Fibroblast of lung (primary cell): ENCODE measurements at regions not wholly inside any gene's neighbourhood (a gene's known extent, or its start where the extent isn't known, plus 50 kb on each side); places are given as distances from the start of the nearest gene placed in this dataset.

ENCODE experiments used
- DNase-seq, 2 donors: peaks; one replicate each; pipeline versions ENCODE4 v3.0.0 to v3.0.0-alpha.2; 2010; ENCODE audit warnings: low read depth in 2 of 2
- H2AFZ ChIP-seq: 2 replicates; pipeline ENCODE4 v1.5.1; 2012; ENCODE audit warnings: low read length, control low read depth, inconsistent platforms
- H3K27ac ChIP-seq: 2 replicates; pipeline ENCODE4 v1.5.1; 2011; ENCODE audit warnings: low read length, control low read depth; ENCODE audit not compliant: insufficient read depth
- H3K27me3 ChIP-seq: 2 replicates; pipeline ENCODE4 v1.5.1; 2011; ENCODE audit warnings: mild to moderate bottlenecking, low read length; ENCODE audit not compliant: control insufficient read depth, insufficient read depth
- H3K36me3 ChIP-seq: 2 replicates; pipeline ENCODE4 v1.5.1; 2011; ENCODE audit warnings: low read length; ENCODE audit not compliant: control insufficient read depth, insufficient read depth
- H3K4me1 ChIP-seq: 2 replicates; pipeline ENCODE4 v1.5.1; 2011; ENCODE audit warnings: low read length; ENCODE audit not compliant: control insufficient read depth, insufficient read depth; ENCODE audit errors: extremely low read depth
- H3K4me2 ChIP-seq: 2 replicates; pipeline ENCODE4 v1.5.1; 2011; ENCODE audit warnings: low read length, control low read depth; ENCODE audit not compliant: insufficient read depth; ENCODE audit errors: extremely low read depth
- H3K4me3 ChIP-seq, 4 experiments: fragments of 200-600 bp in 1 of 4; sonication (generic) in 1 of 4; replicated peaks in 1 of 4; 2 replicates each; pipeline ENCODE4 v1.5.1; 2011 to 2016; ENCODE audit warnings: low read length in 4 of 4, low read depth in 3 of 4, mild to moderate bottlenecking in 3 of 4, control low read depth in 2 of 4, inconsistent platforms in 1 of 4, mixed read lengths in 1 of 4; ENCODE audit not compliant: insufficient read depth in 1 of 4; ENCODE audit errors: control extremely low read depth in 1 of 4
- H3K79me2 ChIP-seq: 2 replicates; pipeline ENCODE4 v1.5.1; 2012; ENCODE audit warnings: mild to moderate bottlenecking, low read length, inconsistent platforms; ENCODE audit not compliant: control insufficient read depth, insufficient read depth
- H3K9ac ChIP-seq: 2 replicates; pipeline ENCODE4 v1.5.1; 2011; ENCODE audit warnings: mild to moderate bottlenecking, low read length, control low read depth; ENCODE audit not compliant: insufficient read depth
- H3K9me3 ChIP-seq: 2 replicates; pipeline ENCODE4 v1.5.1; 2012; ENCODE audit warnings: low read depth, low read length; ENCODE audit not compliant: control insufficient read depth, insufficient read depth
- H4K20me1 ChIP-seq: 2 replicates; pipeline ENCODE4 v1.5.1; 2011; ENCODE audit warnings: low read length; ENCODE audit not compliant: control insufficient read depth, insufficient read depth; ENCODE audit errors: extremely low read depth
- EZH2 ChIP-seq: IDR thresholded peaks from 2 replicates; pipeline ENCODE4 v1.5.1; 2012; ENCODE audit warnings: low read length, control low read depth, mild to moderate bottlenecking; ENCODE audit errors: missing control alignments
- TF ChIP-seq, protein P1 (sequence below), 2 donors: IDR thresholded peaks in 1 of 2; conservative IDR thresholded peaks in 1 of 2; 1 replicate in 1 of 2; 2 replicates in 1 of 2; pipeline ENCODE4 v1.5.1; 2011 to 2012; ENCODE audit warnings: low read length in 2 of 2, control low read depth in 1 of 2, inconsistent platforms in 1 of 2, low read depth in 1 of 2, mild to moderate bottlenecking in 1 of 2

DNA sequence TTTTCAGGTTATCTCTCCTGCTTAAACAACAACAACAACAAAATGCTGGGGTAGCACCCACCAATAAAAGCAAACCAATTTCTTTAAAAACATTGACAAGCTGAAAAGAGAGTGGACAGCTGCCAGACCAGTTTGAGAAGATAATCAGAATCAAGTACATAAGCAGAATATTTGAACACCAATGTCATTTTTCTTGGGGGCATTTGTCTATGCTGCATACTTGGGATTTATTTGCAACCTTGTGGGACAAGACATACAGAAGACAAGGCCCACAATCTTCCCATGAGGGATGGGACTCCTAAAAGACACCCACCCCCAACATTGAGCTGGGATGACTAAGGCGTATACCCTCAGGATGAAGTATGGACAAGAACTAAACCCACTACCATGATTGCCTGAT lies 62.2 kb upstream of the NXPH2 start:
- Histone ChIP-seq H2AFZ (no peak overlapping the region), H3K27me3 (no peaks in the 10 kb centered on the region), H3K4me1 (no peaks in the 10 kb centered on the region), H3K79me2 (no peaks in the 10 kb centered on the region), H3K9ac (no peak overlapping the region), H3K4me2 (no peak overlapping the region), H4K20me1 (no peaks in the 10 kb centered on the region), H3K4me3 (no peak overlapping the region), H3K27ac (no peak overlapping the region), H3K9me3 (no peaks in the 10 kb centered on the region), H3K36me3 (no peaks in the 10 kb centered on the region)
- TF ChIP-seq, protein P1, sequence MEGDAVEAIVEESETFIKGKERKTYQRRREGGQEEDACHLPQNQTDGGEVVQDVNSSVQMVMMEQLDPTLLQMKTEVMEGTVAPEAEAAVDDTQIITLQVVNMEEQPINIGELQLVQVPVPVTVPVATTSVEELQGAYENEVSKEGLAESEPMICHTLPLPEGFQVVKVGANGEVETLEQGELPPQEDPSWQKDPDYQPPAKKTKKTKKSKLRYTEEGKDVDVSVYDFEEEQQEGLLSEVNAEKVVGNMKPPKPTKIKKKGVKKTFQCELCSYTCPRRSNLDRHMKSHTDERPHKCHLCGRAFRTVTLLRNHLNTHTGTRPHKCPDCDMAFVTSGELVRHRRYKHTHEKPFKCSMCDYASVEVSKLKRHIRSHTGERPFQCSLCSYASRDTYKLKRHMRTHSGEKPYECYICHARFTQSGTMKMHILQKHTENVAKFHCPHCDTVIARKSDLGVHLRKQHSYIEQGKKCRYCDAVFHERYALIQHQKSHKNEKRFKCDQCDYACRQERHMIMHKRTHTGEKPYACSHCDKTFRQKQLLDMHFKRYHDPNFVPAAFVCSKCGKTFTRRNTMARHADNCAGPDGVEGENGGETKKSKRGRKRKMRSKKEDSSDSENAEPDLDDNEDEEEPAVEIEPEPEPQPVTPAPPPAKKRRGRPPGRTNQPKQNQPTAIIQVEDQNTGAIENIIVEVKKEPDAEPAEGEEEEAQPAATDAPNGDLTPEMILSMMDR (conservative IDR thresholded peaks at IDR 0.05 in 1 of 2, IDR thresholded peaks at IDR 0.05 in 1 of 2; ENCODE audit: low read depth in 1 of 2, low read length in 2 of 2) = no peak
- TF ChIP-seq EZH2 = no peak
- no peak for DNase-seq

DNA sequence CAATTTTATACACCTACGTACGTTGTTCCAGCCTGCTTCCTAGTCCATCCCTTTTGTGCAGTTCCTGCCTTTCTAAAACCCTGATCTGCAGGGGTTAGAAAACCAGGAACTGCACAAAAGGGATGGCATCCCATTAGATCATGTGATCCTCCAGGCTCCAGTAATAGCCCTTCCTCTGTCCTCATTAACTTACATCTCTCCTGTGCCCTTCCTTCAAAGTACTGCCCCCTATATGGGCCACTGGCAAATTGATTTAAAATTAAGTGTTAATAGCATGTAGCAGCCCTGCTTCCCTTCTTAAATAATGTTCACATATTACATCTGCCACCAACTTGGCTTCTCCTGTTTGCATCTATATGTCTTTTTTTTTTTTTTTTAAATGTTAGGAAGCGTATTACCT lies 61.3 kb upstream of the NXPH2 start:
- TF ChIP-seq, protein P1 (conservative IDR thresholded peaks at IDR 0.05 in 1 of 2, IDR thresholded peaks at IDR 0.05 in 1 of 2; ENCODE audit: low read depth in 1 of 2, low read length in 2 of 2) = no peak
- no peak for TF ChIP-seq EZH2
- Histone ChIP-seq H3K4me3 (no peak overlapping the region), H3K27me3 (no peaks in the 10 kb centered on the region), H3K9ac (no peak overlapping the region), H4K20me1 (no peaks in the 10 kb centered on the region), H3K79me2 (no peaks in the 10 kb centered on the region), H3K36me3 (no peaks in the 10 kb centered on the region), H3K27ac (no peak overlapping the region), H3K4me1 (no peaks in the 10 kb centered on the region), H2AFZ (no peak overlapping the region), H3K4me2 (no peak overlapping the region), H3K9me3 (no peaks in the 10 kb centered on the region)
- no peak for DNase-seq

DNA sequence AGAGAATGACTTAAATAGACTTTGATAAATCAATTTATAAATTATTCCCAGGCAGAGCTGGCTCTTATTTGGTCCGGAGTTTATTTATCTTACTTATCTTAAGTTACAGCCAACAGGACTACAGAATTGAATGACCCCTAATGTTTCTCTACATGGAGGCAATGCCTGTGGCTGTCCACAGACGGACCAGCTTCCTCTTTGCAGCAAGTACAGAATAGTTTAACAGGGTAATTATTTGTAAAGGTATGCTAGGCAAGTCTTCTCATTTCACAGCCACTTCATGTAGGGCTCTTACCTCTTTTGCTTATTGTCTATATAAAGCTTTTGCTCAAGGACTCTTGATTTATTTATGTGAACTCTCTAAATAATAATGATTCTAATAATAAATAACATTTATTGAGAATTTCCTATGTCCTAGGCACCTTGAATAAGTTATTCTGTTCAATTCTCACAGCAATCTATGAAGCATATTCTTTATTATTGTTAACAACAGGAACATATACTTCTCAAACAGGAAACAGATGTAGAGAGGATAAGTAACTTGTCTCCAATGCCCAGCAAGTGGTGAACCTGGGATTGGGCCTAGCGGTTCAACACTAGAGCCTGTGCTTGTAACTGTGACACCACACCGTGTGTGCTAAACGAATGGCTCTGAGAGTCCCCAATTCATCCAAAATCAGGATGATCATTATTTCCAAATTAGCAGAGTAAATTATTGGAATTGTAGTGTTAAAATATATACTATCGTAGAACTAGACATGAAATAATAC lies 58.8 kb upstream of the NXPH2 start:
- Histone ChIP-seq H3K4me2 (no peak overlapping the region), H3K9me3 (no peaks in the 10 kb centered on the region), H3K4me3 (no peak overlapping the region), H3K4me1 (no peaks in the 10 kb centered on the region), H3K79me2 (no peaks in the 10 kb centered on the region), H4K20me1 (no peaks in the 10 kb centered on the region), H3K27ac (no peak overlapping the region), H3K27me3 (no peaks in the 10 kb centered on the region), H3K36me3 (no peaks in the 10 kb centered on the region), H2AFZ (no peak overlapping the region), H3K9ac (no peak overlapping the region)
- DNase-seq = peak in 1 of 2 donors; percentile 8
- no peak for TF ChIP-seq EZH2
- TF ChIP-seq, protein P1 (conservative IDR thresholded peaks at IDR 0.05 in 1 of 2, IDR thresholded peaks at IDR 0.05 in 1 of 2; ENCODE audit: low read depth in 1 of 2, low read length in 2 of 2) = no peak
